WTC11 (cell line): ENCODE measurements at regions not wholly inside any gene's neighbourhood (a gene's known extent, or its start where the extent isn't known, plus 50 kb on each side); places are given as distances from the start of the nearest gene placed in this dataset.

ENCODE experiments used
- ATAC-seq: fragments of 200-7000 bp; cut with Tn5 transposase; 2 replicates; pipeline ENCODE4 v1.10.0; 2021; ENCODE audit warnings: mild to moderate bottlenecking, moderate library complexity
- CTCF ChIA-PET: fragments of 300-600 bp; sonication (Branson Sonifier 250); formaldehyde crosslinking; loops from one replicate; lab custom pipeline; 2021; ENCODE audit warnings: antibody characterized with exemption; lab: Charles Lee
- POLR2A ChIA-PET: fragments of 350-600 bp; sonication (Branson Sonifier 250); formaldehyde crosslinking; loops from one replicate; lab custom pipeline; 2021; ENCODE audit warnings: antibody characterized with exemption; lab: Charles Lee
- DNase-seq: peaks from one replicate; pipeline ENCODE4 v3.0.0; 2021; ENCODE audit warnings: low spot score
- H3K27ac Mint-ChIP-seq: 2 replicates; pipeline ENCODE4 v1.8.0; 2021; ENCODE audit warnings: mixed read lengths
- H3K27me3 Mint-ChIP-seq: 2 replicates; pipeline ENCODE4 v1.8.0; 2021; ENCODE audit warnings: low read depth, mild to moderate bottlenecking, moderate library complexity, mixed read lengths
- H3K36me3 Mint-ChIP-seq: 2 replicates; pipeline ENCODE4 v1.8.0; 2021; ENCODE audit warnings: mixed read lengths
- H3K4me1 Mint-ChIP-seq: 2 replicates; pipeline ENCODE4 v1.8.0; 2022; ENCODE audit warnings: mixed read lengths
- H3K4me3 Mint-ChIP-seq: 2 replicates; pipeline ENCODE4 v1.8.0; 2021; ENCODE audit warnings: mild to moderate bottlenecking, moderate library complexity, mixed read lengths
- H3K9me3 Mint-ChIP-seq: 2 replicates; pipeline ENCODE4 v1.8.0; 2021; ENCODE audit warnings: mixed read lengths
- CBFB ChIP-seq: sonication (generic); formaldehyde crosslinking; IDR thresholded peaks from 2 replicates; pipeline ENCODE4 v1.8.1; 2022; ENCODE audit warnings: mild to moderate bottlenecking, low read depth, missing genetic modification reagents
- ESRRA ChIP-seq: sonication (generic); formaldehyde crosslinking; IDR thresholded peaks from 2 replicates; pipeline ENCODE4 v1.8.1; 2022; ENCODE audit warnings: mild to moderate bottlenecking, missing genetic modification reagents, borderline replicate concordance
- GTF2I ChIP-seq: fragments of 250-450 bp; sonication (Bioruptor Pico); conservative IDR thresholded peaks from 2 replicates; pipeline ENCODE4 v1.4.0; 2021; ENCODE audit warnings: mild to moderate bottlenecking
- MXD4 ChIP-seq: fragments of 250-450 bp; sonication (Bioruptor Pico); IDR thresholded peaks from 2 replicates; pipeline ENCODE4 v1.8.0; 2021; ENCODE audit warnings: mild to moderate bottlenecking, moderate library complexity, borderline replicate concordance
- MYBL2 ChIP-seq: sonication (generic); formaldehyde crosslinking; IDR thresholded peaks from 2 replicates; pipeline ENCODE4 v1.8.1; 2023; ENCODE audit warnings: mild to moderate bottlenecking, moderate library complexity, missing genetic modification reagents
- NFYB ChIP-seq: sonication (generic); formaldehyde crosslinking; conservative IDR thresholded peaks from 2 replicates; pipeline ENCODE4 v1.8.0; 2022; ENCODE audit warnings: low read depth, missing genetic modification reagents
- NR1H2 ChIP-seq: sonication (generic); formaldehyde crosslinking; IDR thresholded peaks from 2 replicates; pipeline ENCODE4 v1.9.0; 2021; ENCODE audit warnings: mild to moderate bottlenecking, moderate library complexity, missing genetic modification reagents
- OVOL2 ChIP-seq: fragments of 250-450 bp; sonication (Bioruptor Pico); IDR thresholded peaks from 2 replicates; pipeline ENCODE4 v1.9.0; 2021; ENCODE audit warnings: mild to moderate bottlenecking, borderline replicate concordance
- TEAD1 ChIP-seq: sonication (generic); formaldehyde crosslinking; IDR thresholded peaks from 2 replicates; pipeline ENCODE4 v1.8.0; 2022; ENCODE audit warnings: mild to moderate bottlenecking, missing genetic modification reagents
- ZBTB21 ChIP-seq: sonication (generic); formaldehyde crosslinking; IDR thresholded peaks from 2 replicates; pipeline ENCODE4 v1.8.1; 2023; ENCODE audit warnings: mild to moderate bottlenecking, missing genetic modification reagents, borderline replicate concordance
- ZNF232 ChIP-seq: sonication (generic); formaldehyde crosslinking; IDR thresholded peaks from 2 replicates; pipeline ENCODE4 v1.8.0; 2022; ENCODE audit warnings: mild to moderate bottlenecking, missing genetic modification reagents
- TF ChIP-seq, protein P1 (sequence below): sonication (generic); formaldehyde crosslinking; IDR thresholded peaks from 2 replicates; pipeline ENCODE4 v1.8.0; 2023; ENCODE audit warnings: mild to moderate bottlenecking, missing genetic modification reagents
- TF ChIP-seq, protein P2 (sequence below): fragments of 250-450 bp; sonication (Bioruptor Pico); IDR thresholded peaks from 2 replicates; pipeline ENCODE4 v1.9.0; 2021; ENCODE audit warnings: mild to moderate bottlenecking
- TF ChIP-seq, protein P3 (sequence below): sonication (generic); formaldehyde crosslinking; IDR thresholded peaks from 2 replicates; pipeline ENCODE4 v1.8.1; 2022; ENCODE audit warnings: mild to moderate bottlenecking, moderate library complexity, missing genetic modification reagents
- TF ChIP-seq, protein P4 (sequence below): sonication (generic); formaldehyde crosslinking; IDR thresholded peaks from 2 replicates; pipeline ENCODE4 v1.8.0; 2022; ENCODE audit warnings: mild to moderate bottlenecking, missing genetic modification reagents
- TF ChIP-seq, protein P5 (sequence below): fragments of 250-450 bp; sonication (Bioruptor Pico); conservative IDR thresholded peaks from 2 replicates; pipeline ENCODE4 v1.9.0; 2021; ENCODE audit warnings: mild to moderate bottlenecking
- TF ChIP-seq, protein P6 (sequence below): fragments of 250-450 bp; sonication (Bioruptor Pico); IDR thresholded peaks from 2 replicates; pipeline ENCODE4 v1.9.0; 2021; ENCODE audit warnings: mild to moderate bottlenecking
- TF ChIP-seq, protein P7 (sequence below): sonication (generic); formaldehyde crosslinking; IDR thresholded peaks from 2 replicates; pipeline ENCODE4 v1.8.1; 2022; ENCODE audit warnings: missing genetic modification reagents, borderline replicate concordance
- TF ChIP-seq, protein P8 (sequence below): fragments of 250-450 bp; sonication (Bioruptor Pico); IDR thresholded peaks from 2 replicates; pipeline ENCODE4 v2.1.2; 2022; ENCODE audit warnings: mild to moderate bottlenecking, moderate library complexity
- TF ChIP-seq, protein P9 (sequence below): sonication (generic); formaldehyde crosslinking; conservative IDR thresholded peaks from 2 replicates; pipeline ENCODE4 v1.8.1; 2023; ENCODE audit warnings: mild to moderate bottlenecking, low read depth, missing genetic modification reagents, moderate library complexity

DNA sequence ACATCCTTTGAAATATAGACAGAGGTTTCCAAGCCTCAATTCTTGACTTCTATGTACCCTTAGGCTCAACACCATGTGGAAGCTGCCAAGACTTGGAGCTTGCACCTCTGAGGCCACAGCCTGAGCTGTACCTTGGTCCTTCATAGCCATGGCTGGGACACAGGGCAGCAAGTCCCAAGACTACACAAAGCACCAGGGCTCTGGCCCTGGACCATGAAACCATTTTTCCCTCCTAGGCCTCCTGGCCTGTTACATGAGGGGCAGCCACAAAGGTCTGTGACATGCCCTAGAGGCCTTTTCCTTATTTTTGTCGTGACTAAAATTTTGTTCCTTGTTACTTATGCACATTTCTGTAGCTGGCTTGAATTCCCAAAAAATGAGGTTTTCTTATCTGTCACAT is 953.1 kb upstream of the ADGRL4 start:
- Mint-ChIP-seq H3K9me3 (peaks cover 64% of the 10 kb centered on the region), H3K4me3 (no peak overlapping the region), H3K4me1 (no peaks in the 10 kb centered on the region)
- POLR2A ChIA-PET, result no interaction called here
- TF ChIP-seq MXD4 (CRISPR knock-in tag), result no peak
- no peak for TF ChIP-seq OVOL2
- TF ChIP-seq, protein P1, sequence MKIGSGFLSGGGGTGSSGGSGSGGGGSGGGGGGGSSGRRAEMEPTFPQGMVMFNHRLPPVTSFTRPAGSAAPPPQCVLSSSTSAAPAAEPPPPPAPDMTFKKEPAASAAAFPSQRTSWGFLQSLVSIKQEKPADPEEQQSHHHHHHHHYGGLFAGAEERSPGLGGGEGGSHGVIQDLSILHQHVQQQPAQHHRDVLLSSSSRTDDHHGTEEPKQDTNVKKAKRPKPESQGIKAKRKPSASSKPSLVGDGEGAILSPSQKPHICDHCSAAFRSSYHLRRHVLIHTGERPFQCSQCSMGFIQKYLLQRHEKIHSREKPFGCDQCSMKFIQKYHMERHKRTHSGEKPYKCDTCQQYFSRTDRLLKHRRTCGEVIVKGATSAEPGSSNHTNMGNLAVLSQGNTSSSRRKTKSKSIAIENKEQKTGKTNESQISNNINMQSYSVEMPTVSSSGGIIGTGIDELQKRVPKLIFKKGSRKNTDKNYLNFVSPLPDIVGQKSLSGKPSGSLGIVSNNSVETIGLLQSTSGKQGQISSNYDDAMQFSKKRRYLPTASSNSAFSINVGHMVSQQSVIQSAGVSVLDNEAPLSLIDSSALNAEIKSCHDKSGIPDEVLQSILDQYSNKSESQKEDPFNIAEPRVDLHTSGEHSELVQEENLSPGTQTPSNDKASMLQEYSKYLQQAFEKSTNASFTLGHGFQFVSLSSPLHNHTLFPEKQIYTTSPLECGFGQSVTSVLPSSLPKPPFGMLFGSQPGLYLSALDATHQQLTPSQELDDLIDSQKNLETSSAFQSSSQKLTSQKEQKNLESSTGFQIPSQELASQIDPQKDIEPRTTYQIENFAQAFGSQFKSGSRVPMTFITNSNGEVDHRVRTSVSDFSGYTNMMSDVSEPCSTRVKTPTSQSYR, result no peak
- TF ChIP-seq, protein P2, sequence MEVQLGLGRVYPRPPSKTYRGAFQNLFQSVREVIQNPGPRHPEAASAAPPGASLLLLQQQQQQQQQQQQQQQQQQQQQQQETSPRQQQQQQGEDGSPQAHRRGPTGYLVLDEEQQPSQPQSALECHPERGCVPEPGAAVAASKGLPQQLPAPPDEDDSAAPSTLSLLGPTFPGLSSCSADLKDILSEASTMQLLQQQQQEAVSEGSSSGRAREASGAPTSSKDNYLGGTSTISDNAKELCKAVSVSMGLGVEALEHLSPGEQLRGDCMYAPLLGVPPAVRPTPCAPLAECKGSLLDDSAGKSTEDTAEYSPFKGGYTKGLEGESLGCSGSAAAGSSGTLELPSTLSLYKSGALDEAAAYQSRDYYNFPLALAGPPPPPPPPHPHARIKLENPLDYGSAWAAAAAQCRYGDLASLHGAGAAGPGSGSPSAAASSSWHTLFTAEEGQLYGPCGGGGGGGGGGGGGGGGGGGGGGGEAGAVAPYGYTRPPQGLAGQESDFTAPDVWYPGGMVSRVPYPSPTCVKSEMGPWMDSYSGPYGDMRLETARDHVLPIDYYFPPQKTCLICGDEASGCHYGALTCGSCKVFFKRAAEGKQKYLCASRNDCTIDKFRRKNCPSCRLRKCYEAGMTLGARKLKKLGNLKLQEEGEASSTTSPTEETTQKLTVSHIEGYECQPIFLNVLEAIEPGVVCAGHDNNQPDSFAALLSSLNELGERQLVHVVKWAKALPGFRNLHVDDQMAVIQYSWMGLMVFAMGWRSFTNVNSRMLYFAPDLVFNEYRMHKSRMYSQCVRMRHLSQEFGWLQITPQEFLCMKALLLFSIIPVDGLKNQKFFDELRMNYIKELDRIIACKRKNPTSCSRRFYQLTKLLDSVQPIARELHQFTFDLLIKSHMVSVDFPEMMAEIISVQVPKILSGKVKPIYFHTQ, result no peak
- TF ChIP-seq GTF2I (CRISPR knock-in tag), result no peak
- TF ChIP-seq, protein P3, sequence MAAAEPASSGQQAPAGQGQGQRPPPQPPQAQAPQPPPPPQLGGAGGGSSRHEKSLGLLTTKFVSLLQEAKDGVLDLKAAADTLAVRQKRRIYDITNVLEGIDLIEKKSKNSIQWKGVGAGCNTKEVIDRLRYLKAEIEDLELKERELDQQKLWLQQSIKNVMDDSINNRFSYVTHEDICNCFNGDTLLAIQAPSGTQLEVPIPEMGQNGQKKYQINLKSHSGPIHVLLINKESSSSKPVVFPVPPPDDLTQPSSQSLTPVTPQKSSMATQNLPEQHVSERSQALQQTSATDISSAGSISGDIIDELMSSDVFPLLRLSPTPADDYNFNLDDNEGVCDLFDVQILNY (CRISPR knock-in tag), result no peak
- TF ChIP-seq ZBTB21 (CRISPR knock-in tag), result no peak
- TF ChIP-seq, protein P4, sequence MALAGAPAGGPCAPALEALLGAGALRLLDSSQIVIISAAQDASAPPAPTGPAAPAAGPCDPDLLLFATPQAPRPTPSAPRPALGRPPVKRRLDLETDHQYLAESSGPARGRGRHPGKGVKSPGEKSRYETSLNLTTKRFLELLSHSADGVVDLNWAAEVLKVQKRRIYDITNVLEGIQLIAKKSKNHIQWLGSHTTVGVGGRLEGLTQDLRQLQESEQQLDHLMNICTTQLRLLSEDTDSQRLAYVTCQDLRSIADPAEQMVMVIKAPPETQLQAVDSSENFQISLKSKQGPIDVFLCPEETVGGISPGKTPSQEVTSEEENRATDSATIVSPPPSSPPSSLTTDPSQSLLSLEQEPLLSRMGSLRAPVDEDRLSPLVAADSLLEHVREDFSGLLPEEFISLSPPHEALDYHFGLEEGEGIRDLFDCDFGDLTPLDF (CRISPR knock-in tag), result no peak
- no peak for TF ChIP-seq ZNF232 (CRISPR knock-in tag)
- no peak for TF ChIP-seq CBFB
- TF ChIP-seq, protein P5, sequence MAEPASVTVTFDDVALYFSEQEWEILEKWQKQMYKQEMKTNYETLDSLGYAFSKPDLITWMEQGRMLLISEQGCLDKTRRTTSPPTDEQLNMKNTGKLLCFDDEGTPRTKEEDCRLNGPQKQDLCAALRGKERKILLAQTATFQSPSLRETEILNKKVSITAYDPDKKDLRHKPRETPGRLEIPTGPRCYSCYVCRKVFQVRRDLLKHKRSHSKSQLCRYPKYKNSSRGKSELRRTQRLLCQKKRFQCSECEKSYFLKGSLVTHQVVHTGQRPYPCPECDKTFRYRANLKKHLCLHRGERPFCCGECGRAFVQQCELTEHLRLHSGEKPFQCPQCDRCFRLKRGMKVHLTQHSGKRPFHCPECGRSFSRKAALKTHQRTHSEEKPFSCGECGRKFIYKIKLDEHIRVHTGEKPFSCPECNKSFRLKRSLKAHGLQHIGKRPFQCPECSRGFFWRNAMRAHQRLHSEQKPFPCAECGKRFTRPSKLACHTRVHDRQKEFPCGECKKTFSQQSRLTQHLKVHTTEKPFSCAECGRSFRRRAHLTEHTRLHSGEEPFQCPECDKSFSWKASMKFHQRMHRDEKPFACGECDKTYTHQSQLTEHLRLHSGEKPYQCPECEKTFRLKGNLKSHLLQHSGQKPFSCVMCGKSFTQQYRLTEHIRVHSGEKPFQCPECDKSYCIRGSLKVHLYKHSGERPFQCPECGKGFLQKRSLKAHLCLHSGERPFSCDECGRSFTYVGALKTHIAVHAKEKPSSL (CRISPR knock-in tag), result no peak
- TF ChIP-seq, protein P6, sequence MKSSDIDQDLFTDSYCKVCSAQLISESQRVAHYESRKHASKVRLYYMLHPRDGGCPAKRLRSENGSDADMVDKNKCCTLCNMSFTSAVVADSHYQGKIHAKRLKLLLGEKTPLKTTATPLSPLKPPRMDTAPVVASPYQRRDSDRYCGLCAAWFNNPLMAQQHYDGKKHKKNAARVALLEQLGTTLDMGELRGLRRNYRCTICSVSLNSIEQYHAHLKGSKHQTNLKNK (CRISPR knock-in tag), result no peak
- TF ChIP-seq TEAD1 (CRISPR knock-in tag), result no peak
- TF ChIP-seq, all 79 proteins: peak for 0
- CTCF ChIA-PET, result no interaction called here
- H3K27ac Mint-ChIP-seq, result no peak overlapping the region
- no peak for ATAC-seq
- DNase-seq, result no peak
- no peaks in the 10 kb centered on the region; the same call in 1 of the 2 replicates for H3K27me3 Mint-ChIP-seq
- peaks cover 47% of the 10 kb centered on the region for H3K36me3 Mint-ChIP-seq

DNA sequence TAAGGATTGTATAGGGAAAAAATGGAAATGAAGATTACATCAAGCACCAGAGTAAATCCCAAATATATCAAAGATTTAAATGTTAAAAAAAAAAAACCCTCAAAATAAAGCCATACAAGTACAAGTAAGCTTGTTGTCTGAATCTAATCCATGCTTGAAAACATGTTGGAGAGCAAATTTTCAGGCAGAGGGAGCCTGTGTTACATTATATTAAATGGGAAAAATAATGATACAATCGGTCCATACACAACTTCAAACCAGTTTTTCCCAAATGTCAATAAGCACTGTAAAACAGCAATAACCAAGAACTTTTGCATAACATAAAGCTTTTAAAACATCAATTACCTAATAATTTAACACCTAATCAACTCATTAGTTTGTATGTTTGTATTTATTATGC is 949.4 kb upstream of the ADGRL4 start:
- Mint-ChIP-seq H3K36me3 (peaks cover 48% of the 10 kb centered on the region), H3K27me3 (no peaks in the 10 kb centered on the region), H3K4me1 (no peaks in the 10 kb centered on the region), H3K27ac (no peak overlapping the region), H3K9me3 (peaks cover 62% of the 10 kb centered on the region), H3K4me3 (no peak overlapping the region)
- no peak for DNase-seq
- POLR2A ChIA-PET, result no interaction called here
- ATAC-seq, result no peak
- CTCF ChIA-PET, result no interaction called here
- TF ChIP-seq, protein P7, sequence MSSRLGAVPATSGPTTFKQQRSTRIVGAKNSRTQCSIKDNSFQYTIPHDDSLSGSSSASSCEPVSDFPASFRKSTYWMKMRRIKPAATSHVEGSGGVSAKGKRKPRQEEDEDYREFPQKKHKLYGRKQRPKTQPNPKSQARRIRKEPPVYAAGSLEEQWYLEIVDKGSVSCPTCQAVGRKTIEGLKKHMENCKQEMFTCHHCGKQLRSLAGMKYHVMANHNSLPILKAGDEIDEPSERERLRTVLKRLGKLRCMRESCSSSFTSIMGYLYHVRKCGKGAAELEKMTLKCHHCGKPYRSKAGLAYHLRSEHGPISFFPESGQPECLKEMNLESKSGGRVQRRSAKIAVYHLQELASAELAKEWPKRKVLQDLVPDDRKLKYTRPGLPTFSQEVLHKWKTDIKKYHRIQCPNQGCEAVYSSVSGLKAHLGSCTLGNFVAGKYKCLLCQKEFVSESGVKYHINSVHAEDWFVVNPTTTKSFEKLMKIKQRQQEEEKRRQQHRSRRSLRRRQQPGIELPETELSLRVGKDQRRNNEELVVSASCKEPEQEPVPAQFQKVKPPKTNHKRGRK (CRISPR knock-in tag), result no peak
- no peak for TF ChIP-seq NFYB
- no peak for TF ChIP-seq ESRRA (CRISPR knock-in tag)
- no peak for TF ChIP-seq MYBL2
- TF ChIP-seq, protein P8, sequence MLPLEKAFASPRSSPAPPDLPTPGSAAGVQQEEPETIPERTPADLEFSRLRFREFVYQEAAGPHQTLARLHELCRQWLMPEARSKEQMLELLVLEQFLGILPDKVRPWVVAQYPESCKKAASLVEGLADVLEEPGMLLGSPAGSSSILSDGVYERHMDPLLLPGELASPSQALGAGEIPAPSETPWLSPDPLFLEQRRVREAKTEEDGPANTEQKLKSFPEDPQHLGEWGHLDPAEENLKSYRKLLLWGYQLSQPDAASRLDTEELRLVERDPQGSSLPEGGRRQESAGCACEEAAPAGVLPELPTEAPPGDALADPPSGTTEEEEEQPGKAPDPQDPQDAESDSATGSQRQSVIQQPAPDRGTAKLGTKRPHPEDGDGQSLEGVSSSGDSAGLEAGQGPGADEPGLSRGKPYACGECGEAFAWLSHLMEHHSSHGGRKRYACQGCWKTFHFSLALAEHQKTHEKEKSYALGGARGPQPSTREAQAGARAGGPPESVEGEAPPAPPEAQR (CRISPR knock-in tag), result no peak
- TF ChIP-seq, protein P9, sequence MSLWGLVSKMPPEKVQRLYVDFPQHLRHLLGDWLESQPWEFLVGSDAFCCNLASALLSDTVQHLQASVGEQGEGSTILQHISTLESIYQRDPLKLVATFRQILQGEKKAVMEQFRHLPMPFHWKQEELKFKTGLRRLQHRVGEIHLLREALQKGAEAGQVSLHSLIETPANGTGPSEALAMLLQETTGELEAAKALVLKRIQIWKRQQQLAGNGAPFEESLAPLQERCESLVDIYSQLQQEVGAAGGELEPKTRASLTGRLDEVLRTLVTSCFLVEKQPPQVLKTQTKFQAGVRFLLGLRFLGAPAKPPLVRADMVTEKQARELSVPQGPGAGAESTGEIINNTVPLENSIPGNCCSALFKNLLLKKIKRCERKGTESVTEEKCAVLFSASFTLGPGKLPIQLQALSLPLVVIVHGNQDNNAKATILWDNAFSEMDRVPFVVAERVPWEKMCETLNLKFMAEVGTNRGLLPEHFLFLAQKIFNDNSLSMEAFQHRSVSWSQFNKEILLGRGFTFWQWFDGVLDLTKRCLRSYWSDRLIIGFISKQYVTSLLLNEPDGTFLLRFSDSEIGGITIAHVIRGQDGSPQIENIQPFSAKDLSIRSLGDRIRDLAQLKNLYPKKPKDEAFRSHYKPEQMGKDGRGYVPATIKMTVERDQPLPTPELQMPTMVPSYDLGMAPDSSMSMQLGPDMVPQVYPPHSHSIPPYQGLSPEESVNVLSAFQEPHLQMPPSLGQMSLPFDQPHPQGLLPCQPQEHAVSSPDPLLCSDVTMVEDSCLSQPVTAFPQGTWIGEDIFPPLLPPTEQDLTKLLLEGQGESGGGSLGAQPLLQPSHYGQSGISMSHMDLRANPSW (CRISPR knock-in tag), result no peak
- TF ChIP-seq NR1H2 (CRISPR knock-in tag), result no peak
